ENCODE measurements at regions not wholly inside any gene's neighbourhood (a gene's known extent, or its start where the extent isn't known, plus 50 kb on each side); places are given as distances from the start of the nearest gene placed in this dataset.

DNA sequence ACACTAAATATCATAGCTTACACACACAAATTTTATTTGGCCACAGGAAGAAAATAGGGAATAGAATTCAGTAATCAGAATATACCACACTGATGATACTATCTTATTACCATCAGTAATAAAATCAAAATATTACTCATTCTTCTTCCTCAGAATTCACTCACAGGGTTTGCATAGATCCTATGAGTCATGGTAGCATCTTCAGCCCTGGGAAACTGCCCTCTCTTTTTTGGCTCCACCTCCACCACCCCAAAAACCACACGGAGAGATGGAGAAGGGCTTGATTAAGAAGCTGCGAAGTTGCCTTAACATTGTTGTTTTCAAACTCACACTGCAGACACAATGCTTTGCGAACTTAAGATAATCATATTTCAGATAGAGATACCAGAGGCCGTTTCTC, 154.1 kb upstream of the AHR start:
- peak; percentile 84 for ATAC-seq

DNA sequence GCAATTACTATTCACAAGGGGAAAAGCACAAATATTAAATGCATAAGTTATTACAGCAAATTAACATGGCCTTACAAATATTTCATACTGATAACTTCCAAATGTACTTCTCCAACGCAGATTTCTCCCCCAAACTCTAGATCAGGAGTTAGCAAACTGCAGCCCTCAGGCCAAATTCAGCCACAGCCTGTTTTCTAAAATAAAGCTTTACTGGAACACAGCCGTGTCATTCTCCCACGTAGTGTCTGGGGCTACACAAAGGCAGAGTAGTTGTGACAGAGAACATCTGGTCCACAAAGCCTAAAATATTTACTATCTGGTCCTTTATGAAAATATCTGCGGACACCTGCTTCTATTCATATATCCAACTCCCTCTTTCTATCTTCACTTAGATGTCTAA, 151.8 kb upstream of the AHR start:
- no peak for ATAC-seq

More for the DNA sequence above, 154.1 kb upstream of the AHR start:
- TF ChIP-seq RARB (CRISPR knock-in tag; IDR thresholded peaks at IDR 0.05) (no peak), OSR1 (CRISPR knock-in tag; IDR thresholded peaks at IDR 0.05) (no peak), TOX (CRISPR knock-in tag; IDR thresholded peaks at IDR 0.05; ENCODE audit: borderline replicate concordance) (no peak), GLIS3 (CRISPR knock-in tag; IDR thresholded peaks at IDR 0.05) (no peak), ZNF70 (CRISPR knock-in tag; IDR thresholded peaks at IDR 0.05) (no peak), ZFP3 (CRISPR knock-in tag; IDR thresholded peaks at IDR 0.05) (no peak)
- TF ChIP-seq, protein P1, sequence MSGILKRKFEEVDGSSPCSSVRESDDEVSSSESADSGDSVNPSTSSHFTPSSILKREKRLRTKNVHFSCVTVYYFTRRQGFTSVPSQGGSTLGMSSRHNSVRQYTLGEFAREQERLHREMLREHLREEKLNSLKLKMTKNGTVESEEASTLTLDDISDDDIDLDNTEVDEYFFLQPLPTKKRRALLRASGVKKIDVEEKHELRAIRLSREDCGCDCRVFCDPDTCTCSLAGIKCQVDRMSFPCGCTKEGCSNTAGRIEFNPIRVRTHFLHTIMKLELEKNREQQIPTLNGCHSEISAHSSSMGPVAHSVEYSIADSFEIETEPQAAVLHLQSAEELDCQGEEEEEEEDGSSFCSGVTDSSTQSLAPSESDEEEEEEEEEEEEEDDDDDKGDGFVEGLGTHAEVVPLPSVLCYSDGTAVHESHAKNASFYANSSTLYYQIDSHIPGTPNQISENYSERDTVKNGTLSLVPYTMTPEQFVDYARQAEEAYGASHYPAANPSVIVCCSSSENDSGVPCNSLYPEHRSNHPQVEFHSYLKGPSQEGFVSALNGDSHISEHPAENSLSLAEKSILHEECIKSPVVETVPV (CRISPR knock-in tag; IDR thresholded peaks at IDR 0.05) = no peak

DNA sequence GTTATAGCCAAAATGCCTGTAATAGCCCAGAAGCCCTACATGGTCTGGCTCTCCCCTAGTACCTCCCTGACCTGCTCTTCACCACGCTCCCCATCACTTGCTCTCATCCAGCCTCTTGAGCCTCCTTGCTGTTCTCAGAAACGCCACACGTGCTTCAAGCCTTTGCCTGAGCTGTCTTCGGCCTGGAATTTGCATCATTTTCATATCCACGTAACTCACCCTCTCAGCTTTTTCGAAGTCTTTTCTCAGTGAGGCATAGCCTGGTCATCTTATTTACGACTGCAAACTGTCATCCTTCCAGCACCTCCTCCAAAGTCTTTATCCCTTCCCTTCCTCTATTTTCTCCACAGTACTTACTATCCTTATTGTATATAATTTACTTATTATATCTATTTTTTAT, 151.0 kb upstream of the AHR start:
- ATAC-seq = no peak
- no peak for TF ChIP-seq ZFP30 (CRISPR knock-in tag; IDR thresholded peaks at IDR 0.05)
- no peak for TF ChIP-seq RARB (CRISPR knock-in tag; IDR thresholded peaks at IDR 0.05)
- no peak for TF ChIP-seq TOX (CRISPR knock-in tag; IDR thresholded peaks at IDR 0.05; ENCODE audit: borderline replicate concordance)
- TF ChIP-seq, protein P2, sequence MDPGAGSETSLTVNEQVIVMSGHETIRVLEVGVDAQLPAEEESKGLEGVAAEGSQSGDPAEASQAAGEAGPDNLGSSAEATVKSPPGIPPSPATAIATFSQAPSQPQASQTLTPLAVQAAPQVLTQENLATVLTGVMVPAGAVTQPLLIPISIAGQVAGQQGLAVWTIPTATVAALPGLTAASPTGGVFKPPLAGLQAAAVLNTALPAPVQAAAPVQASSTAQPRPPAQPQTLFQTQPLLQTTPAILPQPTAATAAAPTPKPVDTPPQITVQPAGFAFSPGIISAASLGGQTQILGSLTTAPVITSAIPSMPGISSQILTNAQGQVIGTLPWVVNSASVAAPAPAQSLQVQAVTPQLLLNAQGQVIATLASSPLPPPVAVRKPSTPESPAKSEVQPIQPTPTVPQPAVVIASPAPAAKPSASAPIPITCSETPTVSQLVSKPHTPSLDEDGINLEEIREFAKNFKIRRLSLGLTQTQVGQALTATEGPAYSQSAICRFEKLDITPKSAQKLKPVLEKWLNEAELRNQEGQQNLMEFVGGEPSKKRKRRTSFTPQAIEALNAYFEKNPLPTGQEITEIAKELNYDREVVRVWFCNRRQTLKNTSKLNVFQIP (CRISPR knock-in tag; IDR thresholded peaks at IDR 0.05; ENCODE audit: borderline replicate concordance, low read depth) = no peak
- no peak for TF ChIP-seq BACH2 (CRISPR knock-in tag; IDR thresholded peaks at IDR 0.05; ENCODE audit: borderline replicate concordance)

More for the DNA sequence above, 151.8 kb upstream of the AHR start:
- no peak for TF ChIP-seq RARB (CRISPR knock-in tag; IDR thresholded peaks at IDR 0.05)
- no peak for TF ChIP-seq ZNF70 (CRISPR knock-in tag; IDR thresholded peaks at IDR 0.05)
- TF ChIP-seq TCF4 (CRISPR knock-in tag; IDR thresholded peaks at IDR 0.05; ENCODE audit: borderline replicate concordance) = no peak
- no peak for TF ChIP-seq BACH2 (CRISPR knock-in tag; IDR thresholded peaks at IDR 0.05; ENCODE audit: borderline replicate concordance)
- TF ChIP-seq, protein P3, sequence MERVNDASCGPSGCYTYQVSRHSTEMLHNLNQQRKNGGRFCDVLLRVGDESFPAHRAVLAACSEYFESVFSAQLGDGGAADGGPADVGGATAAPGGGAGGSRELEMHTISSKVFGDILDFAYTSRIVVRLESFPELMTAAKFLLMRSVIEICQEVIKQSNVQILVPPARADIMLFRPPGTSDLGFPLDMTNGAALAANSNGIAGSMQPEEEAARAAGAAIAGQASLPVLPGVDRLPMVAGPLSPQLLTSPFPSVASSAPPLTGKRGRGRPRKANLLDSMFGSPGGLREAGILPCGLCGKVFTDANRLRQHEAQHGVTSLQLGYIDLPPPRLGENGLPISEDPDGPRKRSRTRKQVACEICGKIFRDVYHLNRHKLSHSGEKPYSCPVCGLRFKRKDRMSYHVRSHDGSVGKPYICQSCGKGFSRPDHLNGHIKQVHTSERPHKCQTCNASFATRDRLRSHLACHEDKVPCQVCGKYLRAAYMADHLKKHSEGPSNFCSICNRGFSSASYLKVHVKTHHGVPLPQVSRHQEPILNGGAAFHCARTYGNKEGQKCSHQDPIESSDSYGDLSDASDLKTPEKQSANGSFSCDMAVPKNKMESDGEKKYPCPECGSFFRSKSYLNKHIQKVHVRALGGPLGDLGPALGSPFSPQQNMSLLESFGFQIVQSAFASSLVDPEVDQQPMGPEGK (CRISPR knock-in tag; IDR thresholded peaks at IDR 0.05; ENCODE audit: borderline replicate concordance) = no peak
- TF ChIP-seq ZC3H10 (CRISPR knock-in tag; IDR thresholded peaks at IDR 0.05) = no peak

DNA sequence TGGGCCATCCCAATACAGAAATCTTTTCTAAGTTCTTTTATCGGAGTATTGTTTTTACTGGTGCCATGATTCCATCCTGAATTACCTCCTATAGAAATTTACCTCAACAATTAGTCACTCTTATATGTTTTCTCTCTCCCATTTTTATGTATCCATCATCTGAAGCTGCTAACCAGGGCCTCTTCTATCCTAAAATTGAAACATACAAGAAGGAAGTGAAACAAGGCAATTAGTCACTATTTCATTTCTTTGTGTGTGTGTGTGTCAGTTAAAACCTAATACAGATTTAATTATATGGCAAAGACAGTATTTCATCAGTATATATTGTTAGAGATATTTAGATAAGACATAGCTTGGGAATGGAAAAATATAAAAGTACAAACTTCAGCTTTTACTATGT, 148.4 kb upstream of the AHR start:
- no peak for TF ChIP-seq TCF4 (CRISPR knock-in tag; IDR thresholded peaks at IDR 0.05; ENCODE audit: borderline replicate concordance)
- no peak for TF ChIP-seq ZC3H10 (CRISPR knock-in tag; IDR thresholded peaks at IDR 0.05)
- TF ChIP-seq ZNF70 (CRISPR knock-in tag; IDR thresholded peaks at IDR 0.05) = no peak
- TF ChIP-seq, protein P4, sequence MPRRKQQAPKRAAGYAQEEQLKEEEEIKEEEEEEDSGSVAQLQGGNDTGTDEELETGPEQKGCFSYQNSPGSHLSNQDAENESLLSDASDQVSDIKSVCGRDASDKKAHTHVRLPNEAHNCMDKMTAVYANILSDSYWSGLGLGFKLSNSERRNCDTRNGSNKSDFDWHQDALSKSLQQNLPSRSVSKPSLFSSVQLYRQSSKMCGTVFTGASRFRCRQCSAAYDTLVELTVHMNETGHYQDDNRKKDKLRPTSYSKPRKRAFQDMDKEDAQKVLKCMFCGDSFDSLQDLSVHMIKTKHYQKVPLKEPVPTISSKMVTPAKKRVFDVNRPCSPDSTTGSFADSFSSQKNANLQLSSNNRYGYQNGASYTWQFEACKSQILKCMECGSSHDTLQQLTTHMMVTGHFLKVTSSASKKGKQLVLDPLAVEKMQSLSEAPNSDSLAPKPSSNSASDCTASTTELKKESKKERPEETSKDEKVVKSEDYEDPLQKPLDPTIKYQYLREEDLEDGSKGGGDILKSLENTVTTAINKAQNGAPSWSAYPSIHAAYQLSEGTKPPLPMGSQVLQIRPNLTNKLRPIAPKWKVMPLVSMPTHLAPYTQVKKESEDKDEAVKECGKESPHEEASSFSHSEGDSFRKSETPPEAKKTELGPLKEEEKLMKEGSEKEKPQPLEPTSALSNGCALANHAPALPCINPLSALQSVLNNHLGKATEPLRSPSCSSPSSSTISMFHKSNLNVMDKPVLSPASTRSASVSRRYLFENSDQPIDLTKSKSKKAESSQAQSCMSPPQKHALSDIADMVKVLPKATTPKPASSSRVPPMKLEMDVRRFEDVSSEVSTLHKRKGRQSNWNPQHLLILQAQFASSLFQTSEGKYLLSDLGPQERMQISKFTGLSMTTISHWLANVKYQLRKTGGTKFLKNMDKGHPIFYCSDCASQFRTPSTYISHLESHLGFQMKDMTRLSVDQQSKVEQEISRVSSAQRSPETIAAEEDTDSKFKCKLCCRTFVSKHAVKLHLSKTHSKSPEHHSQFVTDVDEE (CRISPR knock-in tag; IDR thresholded peaks at IDR 0.05) = no peak
- no peak for TF ChIP-seq OSR1 (CRISPR knock-in tag; IDR thresholded peaks at IDR 0.05)
- no peak for TF ChIP-seq TOX (CRISPR knock-in tag; IDR thresholded peaks at IDR 0.05; ENCODE audit: borderline replicate concordance)
- TF ChIP-seq, protein P1 (CRISPR knock-in tag; IDR thresholded peaks at IDR 0.05) = no peak
- TF ChIP-seq, protein P5, sequence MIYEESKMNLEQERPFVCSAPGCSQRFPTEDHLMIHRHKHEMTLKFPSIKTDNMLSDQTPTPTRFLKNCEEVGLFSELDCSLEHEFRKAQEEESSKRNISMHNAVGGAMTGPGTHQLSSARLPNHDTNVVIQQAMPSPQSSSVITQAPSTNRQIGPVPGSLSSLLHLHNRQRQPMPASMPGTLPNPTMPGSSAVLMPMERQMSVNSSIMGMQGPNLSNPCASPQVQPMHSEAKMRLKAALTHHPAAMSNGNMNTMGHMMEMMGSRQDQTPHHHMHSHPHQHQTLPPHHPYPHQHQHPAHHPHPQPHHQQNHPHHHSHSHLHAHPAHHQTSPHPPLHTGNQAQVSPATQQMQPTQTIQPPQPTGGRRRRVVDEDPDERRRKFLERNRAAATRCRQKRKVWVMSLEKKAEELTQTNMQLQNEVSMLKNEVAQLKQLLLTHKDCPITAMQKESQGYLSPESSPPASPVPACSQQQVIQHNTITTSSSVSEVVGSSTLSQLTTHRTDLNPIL (CRISPR knock-in tag; IDR thresholded peaks at IDR 0.05; ENCODE audit: low read depth) = no peak
- no peak for ATAC-seq

Measured in SK-N-SH treated with all-trans-retinoic acid at 6 μM for 48 hours (cell line).